GM10266 (cell line): ENCODE measurements at regions not wholly inside any gene's neighbourhood (a gene's known extent, or its start where the extent isn't known, plus 50 kb on each side); places are given as distances from the start of the nearest gene placed in this dataset.

Source experiments
- DNase-seq: peaks from one replicate; pipeline ENCODE4 v3.0.0; 2012; ENCODE audit errors: extremely low spot score
- CTCF ChIP-seq: IDR thresholded peaks from 2 replicates; pipeline ENCODE4 v1.5.1; 2012; ENCODE audit warnings: mild to moderate bottlenecking, low read depth; ENCODE audit not compliant: control insufficient read depth, insufficient read depth; ENCODE audit errors: missing control alignments

DNA sequence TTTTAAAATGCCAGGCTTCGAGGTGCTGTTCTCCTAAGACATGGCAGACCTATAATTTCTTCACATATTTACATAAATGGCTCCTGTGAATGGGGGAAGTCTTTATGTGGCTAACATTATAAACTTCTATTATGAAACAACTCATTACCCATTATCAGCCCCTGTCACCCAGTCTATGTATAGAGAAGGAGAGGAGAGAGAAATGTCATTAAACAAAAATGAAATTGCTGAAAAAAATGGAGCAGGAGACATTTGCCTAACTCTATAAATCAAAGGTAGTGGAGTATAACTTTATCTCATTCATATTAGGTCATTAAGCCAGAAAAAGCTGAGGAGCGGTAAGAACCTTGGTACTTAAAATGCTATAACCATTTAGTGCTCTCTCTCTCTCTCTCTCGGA, 71.9 kb upstream of the KRR1 start:
- no peak for TF ChIP-seq CTCF

DNA sequence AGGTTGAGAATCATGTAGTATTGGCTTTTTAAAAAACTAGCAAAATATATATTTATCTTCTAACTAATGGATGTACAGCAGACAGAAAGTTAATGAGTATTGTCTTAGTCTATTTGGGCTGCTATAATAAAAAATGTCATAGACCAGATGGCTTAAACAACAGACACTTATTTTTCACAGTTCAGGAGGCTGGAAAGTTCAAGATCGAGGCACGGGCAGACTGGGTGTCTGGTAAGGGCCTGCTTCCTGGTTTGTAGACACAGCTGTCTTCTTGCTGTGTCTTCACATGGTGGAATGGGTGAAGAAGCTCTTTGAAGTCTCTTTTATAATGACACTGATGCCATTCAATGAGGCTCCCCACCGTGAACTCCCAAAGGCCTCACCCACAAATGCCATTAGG, 70.1 kb upstream of the KRR1 start:
- no peak for TF ChIP-seq CTCF
- DNase-seq = no peak

More for the DNA sequence above, 71.9 kb upstream of the KRR1 start:
- no peak for DNase-seq

DNA sequence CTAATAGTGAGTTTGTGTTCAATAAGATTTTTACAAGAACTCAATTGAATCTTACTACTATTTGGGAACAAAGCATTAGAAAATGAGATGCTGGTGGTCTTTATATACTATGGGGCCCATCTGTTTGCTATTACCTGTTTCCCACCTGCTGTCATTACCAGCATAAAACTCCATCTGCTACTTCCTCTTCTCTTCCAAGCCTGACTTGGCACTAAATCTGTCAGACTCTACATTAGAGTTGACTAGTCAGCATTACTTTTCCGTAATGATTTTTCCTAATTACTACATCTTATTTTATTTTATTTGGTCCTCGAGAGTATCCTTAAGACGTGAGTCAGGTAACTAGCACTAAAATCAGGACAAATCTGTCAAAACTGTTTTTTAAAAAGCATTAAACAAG, 68.1 kb upstream of the KRR1 start:
- no peak for DNase-seq
- TF ChIP-seq CTCF = no peak

DNA sequence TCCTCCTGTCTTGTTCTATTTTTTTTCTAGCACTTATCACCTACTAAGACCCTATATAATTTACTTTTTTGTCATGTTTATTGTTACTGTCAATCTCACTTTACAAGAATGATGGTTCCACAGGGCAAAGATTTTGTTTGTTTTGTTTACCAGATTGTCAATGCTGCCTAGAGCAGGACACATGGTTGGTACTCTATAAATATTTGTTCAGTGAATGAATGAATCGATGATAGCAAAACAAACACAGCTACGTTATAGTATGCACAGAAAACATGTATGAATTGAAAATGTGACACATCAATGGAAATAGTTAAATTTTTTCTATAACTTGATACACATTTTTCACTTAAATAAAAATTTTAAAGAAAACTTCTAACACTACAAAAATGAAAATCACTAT, 67.1 kb upstream of the KRR1 start:
- DNase-seq = no peak
- no peak for TF ChIP-seq CTCF

DNA sequence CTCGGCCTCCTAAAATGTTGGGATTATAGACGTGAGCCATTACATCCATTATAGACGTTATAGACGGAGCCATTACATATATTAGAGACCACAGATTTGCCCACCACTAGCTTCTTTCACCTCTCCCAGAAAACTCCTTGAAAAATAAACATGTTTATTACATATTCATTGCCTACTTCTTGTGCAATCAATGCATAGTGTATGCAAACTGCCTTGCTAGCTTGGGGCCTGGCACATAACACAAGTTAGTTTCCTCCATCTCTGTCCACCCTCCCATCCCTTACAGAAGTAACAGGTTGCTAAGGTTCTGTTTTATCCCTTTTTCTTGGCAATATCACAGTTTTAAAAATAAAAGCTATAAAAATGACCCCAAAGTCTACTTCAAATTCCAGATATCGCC, 66.4 kb upstream of the KRR1 start:
- DNase-seq = no peak
- no peak for TF ChIP-seq CTCF

DNA sequence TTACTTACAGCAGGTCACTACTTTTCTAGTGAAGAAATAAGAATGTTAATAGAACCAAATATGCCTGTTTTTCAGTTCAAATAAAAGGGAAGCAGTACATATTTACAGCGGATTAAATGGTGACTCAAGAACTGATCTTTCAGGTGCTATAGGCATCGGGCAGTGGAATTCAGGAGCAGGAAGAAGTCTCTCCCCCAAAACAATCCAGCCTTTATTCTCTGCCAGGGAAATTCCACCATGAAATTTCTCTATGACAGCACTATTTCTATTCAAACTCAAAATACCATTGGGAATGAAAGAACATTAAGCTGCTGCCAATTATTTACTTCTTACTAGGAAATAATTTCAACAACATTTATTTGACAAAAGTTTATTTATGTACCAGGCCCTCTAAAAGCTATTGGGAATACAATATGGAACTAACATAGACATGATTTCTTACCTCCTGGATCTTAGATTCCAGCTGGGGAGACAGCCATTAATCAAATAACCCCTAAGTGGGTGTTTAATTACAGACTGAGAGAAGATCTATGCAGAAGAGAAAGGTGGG, 60.3 kb upstream of the KRR1 start:
- no peak for DNase-seq
- no peak for TF ChIP-seq CTCF

- DNase-seq = no peak
- no peak for TF ChIP-seq CTCF
Observed at GRCh38 chr12:75571204-75571603, 59.8 kb upstream of the KRR1 start.
